Body of pancreas (tissue), 4 donors: ENCODE measurements at regions not wholly inside any gene's neighbourhood (a gene's known extent, or its start where the extent isn't known, plus 50 kb on each side); places are given as distances from the start of the nearest gene placed in this dataset.
A peak's percentile ranks its signal among the peaks of the same experiment; 100 is the strongest.

ENCODE experiments used
- ATAC-seq: fragments of 150-250 bp; one replicate; pipeline ENCODE4 v1.9.1; 2016
- DNase-seq, 4 donors: peaks; one replicate each; pipeline ENCODE4 v3.0.0-alpha.2; 2019
- H3K27ac ChIP-seq, 4 donors: fragments of 200-600 bp; sonication (generic); 1 replicate in 3 of 4; 2 replicates in 1 of 4; pipeline versions ENCODE4 v1.5.1 to v1.6.1; 2016 to 2019; ENCODE audit warnings: mild to moderate bottlenecking in 1 of 4, mixed read lengths in 1 of 4, moderate library complexity in 1 of 4
- H3K27me3 ChIP-seq, 2 donors: fragments of 200-600 bp; sonication (generic); one replicate each; pipeline ENCODE4 v1.6.0; 2016; ENCODE audit warnings: mild to moderate bottlenecking in 1 of 2
- H3K36me3 ChIP-seq, 2 donors: fragments of 200-600 bp; sonication (generic); replicated peaks in 1 of 2; 2 replicates each; pipeline ENCODE4 v1.5.1; 2016; ENCODE audit warnings: low read depth in 2 of 2; ENCODE audit not compliant: insufficient read depth in 1 of 2
- H3K4me1 ChIP-seq: fragments of 200-600 bp; sonication (generic); one replicate; pipeline ENCODE4 v1.6.0; 2016
- H3K4me3 ChIP-seq, 2 donors: fragments of 200-600 bp; sonication (generic); 1 replicate in 1 of 2; 2 replicates in 1 of 2; pipeline ENCODE4 v1.5.1; 2016 to 2019
- H3K9me3 ChIP-seq, 3 donors: fragments of 200-600 bp; sonication (generic); 1 replicate in 2 of 3; 2 replicates in 1 of 3; pipeline ENCODE4 v1.5.1; 2016
- POLR2A ChIP-seq, 3 donors: fragments of 450-650 bp; IDR thresholded peaks; one replicate each; pipeline ENCODE4 v1.6.1; 2016; ENCODE audit warnings: antibody characterized with exemption in 3 of 3, mild to moderate bottlenecking in 2 of 3
- WGBS, 2 donors: methylation state at CpG; one replicate each; pipeline ENCODE4 v1.1.5; 2017; 5-methylcytosine and 5-hydroxymethylcytosine counted together
- intact Hi-C: fragments of 100-400 bp; cut with DNase I; formaldehyde crosslinking; loops from one replicate; pipeline ENCODE4 v1.15.1; 2023
- TF ChIP-seq, protein P1 (sequence below), 7 experiments: fragments of 450-650 bp in 4 of 7; fragments of 200-600 bp in 3 of 7; sonication (generic) in 3 of 7; IDR thresholded peaks; one replicate each; pipeline ENCODE4 v1.5.1; 2016 to 2019; ENCODE audit warnings: antibody characterized with exemption in 7 of 7

DNA sequence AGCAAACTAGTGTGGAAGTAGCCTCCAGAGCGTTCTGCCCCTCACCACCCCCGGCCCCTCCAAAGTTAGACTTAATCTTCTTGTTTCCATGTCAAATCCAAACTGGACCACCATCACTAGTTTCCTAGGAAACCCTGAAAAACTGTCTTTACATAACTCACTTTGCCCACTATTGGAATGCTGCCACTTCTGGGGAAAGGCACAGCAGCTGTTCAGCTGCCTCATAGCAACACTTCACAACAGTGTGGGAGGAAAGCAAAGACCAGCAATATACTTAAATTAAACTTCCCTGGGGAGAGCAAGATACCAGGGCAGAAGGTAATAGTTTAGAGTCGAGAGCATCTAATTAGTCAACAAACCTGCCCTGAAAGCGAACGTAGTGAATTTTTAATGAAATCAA lies 452.2 kb downstream of the KCNJ2 start:
- Histone ChIP-seq H3K27ac (no peak overlapping the region), H3K4me1 (no peaks in the 10 kb centered on the region), H3K4me3 (no peak overlapping the region), H3K36me3 (no peaks in the 10 kb centered on the region), H3K27me3 (no peaks in the 10 kb centered on the region), H3K9me3 (no peaks in the 10 kb centered on the region)
- no peak for TF ChIP-seq POLR2A (IDR thresholded peaks at IDR 0.05)
- TF ChIP-seq, protein P1, sequence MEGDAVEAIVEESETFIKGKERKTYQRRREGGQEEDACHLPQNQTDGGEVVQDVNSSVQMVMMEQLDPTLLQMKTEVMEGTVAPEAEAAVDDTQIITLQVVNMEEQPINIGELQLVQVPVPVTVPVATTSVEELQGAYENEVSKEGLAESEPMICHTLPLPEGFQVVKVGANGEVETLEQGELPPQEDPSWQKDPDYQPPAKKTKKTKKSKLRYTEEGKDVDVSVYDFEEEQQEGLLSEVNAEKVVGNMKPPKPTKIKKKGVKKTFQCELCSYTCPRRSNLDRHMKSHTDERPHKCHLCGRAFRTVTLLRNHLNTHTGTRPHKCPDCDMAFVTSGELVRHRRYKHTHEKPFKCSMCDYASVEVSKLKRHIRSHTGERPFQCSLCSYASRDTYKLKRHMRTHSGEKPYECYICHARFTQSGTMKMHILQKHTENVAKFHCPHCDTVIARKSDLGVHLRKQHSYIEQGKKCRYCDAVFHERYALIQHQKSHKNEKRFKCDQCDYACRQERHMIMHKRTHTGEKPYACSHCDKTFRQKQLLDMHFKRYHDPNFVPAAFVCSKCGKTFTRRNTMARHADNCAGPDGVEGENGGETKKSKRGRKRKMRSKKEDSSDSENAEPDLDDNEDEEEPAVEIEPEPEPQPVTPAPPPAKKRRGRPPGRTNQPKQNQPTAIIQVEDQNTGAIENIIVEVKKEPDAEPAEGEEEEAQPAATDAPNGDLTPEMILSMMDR (IDR thresholded peaks at IDR 0.05) = no peak
- intact Hi-C loops = no loop called here
- 60 to 62% methylated on average over 5 of the region's 5 CpGs for WGBS, 2 donors
- no peak for DNase-seq
- ATAC-seq = no peak

DNA sequence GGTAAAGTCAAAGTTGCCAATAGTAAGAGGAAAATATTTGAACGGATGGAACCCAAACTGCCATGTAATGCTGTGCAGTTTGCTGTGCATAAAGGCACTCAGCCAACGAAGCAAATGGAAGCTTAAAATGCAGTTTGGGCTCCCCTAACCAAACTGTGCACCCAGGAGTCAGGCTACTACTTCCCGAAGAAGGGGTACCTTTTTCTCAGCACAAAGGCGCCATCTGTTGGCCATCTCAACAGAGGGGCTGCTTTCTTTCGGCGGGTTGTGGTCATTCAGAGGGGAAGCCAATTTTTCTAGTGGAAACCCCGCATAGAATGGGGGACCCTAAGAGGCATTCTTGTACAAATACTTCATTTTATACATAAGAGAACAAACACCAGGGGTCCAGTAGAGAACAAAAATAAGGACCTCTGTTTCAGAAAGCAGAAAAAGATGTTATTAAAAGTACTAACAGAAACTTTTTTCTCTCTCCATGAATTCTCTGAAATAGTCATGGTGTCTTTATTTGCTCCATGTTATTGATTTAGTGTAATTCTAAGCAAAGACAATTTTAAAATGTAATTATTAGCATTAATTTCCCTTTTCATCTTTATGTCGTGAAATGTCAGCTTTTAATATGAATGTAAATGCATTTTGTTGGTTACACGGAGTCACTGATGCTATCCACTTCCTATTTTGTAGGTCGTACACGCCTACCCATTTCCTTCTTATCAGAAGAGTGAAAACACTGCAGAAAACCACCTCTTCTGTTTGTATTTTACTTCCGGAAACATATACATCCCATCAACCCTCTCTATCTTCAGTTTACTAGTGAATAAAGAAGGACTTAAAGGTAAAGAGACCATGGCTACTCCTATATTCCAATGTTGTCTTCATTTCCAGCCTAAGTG lies 453.3 kb downstream of the KCNJ2 start:
- DNase-seq (peak; percentile 17 to 53 (median 34)), ATAC-seq (no peak)
- no peak overlapping the region for H3K4me3 ChIP-seq
- 30 to 50% methylated on average over 12 of the region's 12 CpGs for WGBS, 2 donors
- no peaks in the 10 kb centered on the region for H3K9me3 ChIP-seq
- H3K27me3 ChIP-seq = no peaks in the 10 kb centered on the region
- TF ChIP-seq, protein P1 (IDR thresholded peaks at IDR 0.05) = peak in 4 of 7 experiments; percentile 17 to 45 (median 26)
- no peak for TF ChIP-seq POLR2A (IDR thresholded peaks at IDR 0.05)
- no peaks in the 10 kb centered on the region for H3K4me1 ChIP-seq
- H3K36me3 ChIP-seq = no peaks in the 10 kb centered on the region
- intact Hi-C loops = no loop called here
- H3K27ac ChIP-seq = no peak overlapping the region

DNA sequence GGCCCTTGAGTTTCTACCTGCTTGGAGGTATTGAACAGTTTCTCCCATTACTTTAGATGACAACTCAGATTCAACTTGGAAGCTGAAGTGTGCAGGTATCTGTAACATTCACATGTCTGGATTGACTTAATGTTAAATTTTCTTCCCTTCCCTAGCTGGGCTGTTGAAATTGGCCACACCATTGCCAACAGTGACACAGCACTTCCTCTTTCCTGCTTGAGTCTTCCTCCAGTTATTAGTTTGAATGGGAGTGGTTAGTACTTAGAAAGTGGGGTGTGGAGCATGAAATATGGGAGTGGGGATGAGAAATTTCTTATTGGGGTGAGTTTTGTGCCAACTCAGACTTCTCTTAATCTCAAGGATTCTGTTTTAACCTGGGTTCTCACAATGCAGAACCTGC lies 454.9 kb downstream of the KCNJ2 start:
- H3K9me3 ChIP-seq = no peaks in the 10 kb centered on the region
- H3K36me3 ChIP-seq = no peaks in the 10 kb centered on the region
- no peaks in the 10 kb centered on the region for H3K27me3 ChIP-seq
- H3K4me3 ChIP-seq = no peak overlapping the region
- no peak for ATAC-seq
- intact Hi-C loops = no loop called here
- no peak overlapping the region for H3K27ac ChIP-seq
- TF ChIP-seq, protein P1 (IDR thresholded peaks at IDR 0.05) = no peak
- TF ChIP-seq POLR2A (IDR thresholded peaks at IDR 0.05) = no peak
- DNase-seq = no peak
- no peaks in the 10 kb centered on the region for H3K4me1 ChIP-seq

DNA sequence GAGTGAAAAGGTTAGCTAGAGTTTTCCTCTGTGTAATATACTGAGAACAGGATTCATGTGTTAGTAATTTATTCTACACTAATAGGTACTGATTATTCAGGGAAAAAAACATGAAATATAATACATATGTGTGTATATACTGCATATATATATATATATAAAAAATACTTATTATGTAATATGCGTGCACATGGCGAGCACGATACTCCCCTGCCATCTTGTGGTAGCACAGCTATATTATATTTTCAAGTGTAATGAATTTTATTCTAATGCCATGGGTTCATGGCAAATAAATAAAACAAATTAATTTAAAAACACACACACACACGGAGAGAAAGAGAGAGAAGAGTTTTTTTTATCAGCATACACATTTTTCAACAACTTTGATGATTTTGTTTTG lies 460.6 kb downstream of the KCNJ2 start:
- WGBS, 2 donors = 54 to 59% methylated on average over 4 of the region's 4 CpGs
- Histone ChIP-seq H3K27me3 (no peaks in the 10 kb centered on the region), H3K27ac (no peak overlapping the region), H3K9me3 (no peaks in the 10 kb centered on the region), H3K4me1 (no peaks in the 10 kb centered on the region), H3K36me3 (no peaks in the 10 kb centered on the region), H3K4me3 (no peak overlapping the region)
- no peak for DNase-seq
- TF ChIP-seq, protein P1 (IDR thresholded peaks at IDR 0.05) = peak in 1 of 7 experiments; percentile 20
- no peak for TF ChIP-seq POLR2A (IDR thresholded peaks at IDR 0.05)
- ATAC-seq = no peak
- intact Hi-C loops = no loop called here
